MM.1S (cell line): ENCODE measurements at regions not wholly inside any gene's neighbourhood (a gene's known extent, or its start where the extent isn't known, plus 50 kb on each side); places are given as distances from the start of the nearest gene placed in this dataset.

Source experiments
- CTCF ChIP-seq: fragments of 300-600 bp; sonication (generic); IDR thresholded peaks from 2 replicates; pipeline ENCODE4 v1.5.1; 2016; ENCODE audit warnings: antibody characterized with exemption, low read length, mixed read lengths
- EZH2 ChIP-seq: fragments of 300-600 bp; sonication (generic); optimal IDR thresholded peaks from 2 replicates; pipeline ENCODE3; 2017; ENCODE audit warnings: low read depth, mild to moderate bottlenecking, antibody characterized with exemption, low read length, mixed read lengths

DNA sequence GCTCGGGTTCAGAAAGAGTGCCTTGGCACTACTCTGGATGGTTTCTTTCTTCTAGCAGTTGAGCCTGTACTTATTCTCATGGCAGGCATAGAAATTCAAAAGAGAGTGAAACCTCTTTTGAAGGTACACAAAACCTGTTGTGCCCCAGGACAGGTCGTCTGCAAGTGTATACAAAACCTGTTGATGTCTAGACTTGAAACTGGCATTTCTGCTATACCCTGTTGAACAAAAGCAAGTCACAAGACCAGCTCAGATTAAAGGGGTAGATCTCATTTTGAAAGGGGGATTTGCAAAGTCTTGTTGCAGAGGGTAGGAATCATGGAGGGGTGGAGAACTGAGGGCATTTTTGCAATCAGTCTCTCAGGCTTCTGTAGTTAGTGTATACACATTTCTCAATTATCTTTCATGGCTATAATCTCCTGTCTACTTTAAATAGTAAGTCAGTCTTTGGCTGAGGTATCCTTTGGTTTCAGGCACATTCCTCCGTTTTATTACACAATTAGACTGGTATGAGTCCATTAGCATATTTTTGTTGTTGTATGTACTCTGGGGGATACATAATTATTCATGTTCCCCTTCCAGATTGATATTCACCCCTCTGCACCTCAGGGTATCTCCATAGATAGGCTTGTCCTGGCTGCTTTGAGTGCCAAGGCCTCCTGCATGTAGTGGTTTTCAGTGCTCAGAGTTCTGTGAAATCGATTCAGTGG, 251.4 kb downstream of the DTHD1 start:
- TF ChIP-seq CTCF, result no peak
- no peak for TF ChIP-seq EZH2
